Stimulated activated CD8-positive, alpha-beta memory T cell treated with anti-CD3 and anti-CD28 coated beads, Interleukin-15, amount 100 ng/mL, for 4 hours (primary cell): ENCODE measurements at regions not wholly inside any gene's neighbourhood (a gene's known extent, or its start where the extent isn't known, plus 50 kb on each side); places are given as distances from the start of the nearest gene placed in this dataset.

Experiments used
- DNase-seq, 2 donors: peaks; one replicate each; pipeline ENCODE4 v3.0.0-alpha.2; 2020; ENCODE audit warnings: low read depth in 2 of 2

GRCh38 chr5:159385536-159385935 is 55.2 kb upstream of the IL12B start:
- DNase-seq = no peak

GRCh38 chr5:159386028-159386711 is 55.9 kb upstream of the IL12B start:
- no peak for DNase-seq

GRCh38 chr5:159392871-159393270 is 62.6 kb upstream of the IL12B start:
- DNase-seq = no peak

DNA sequence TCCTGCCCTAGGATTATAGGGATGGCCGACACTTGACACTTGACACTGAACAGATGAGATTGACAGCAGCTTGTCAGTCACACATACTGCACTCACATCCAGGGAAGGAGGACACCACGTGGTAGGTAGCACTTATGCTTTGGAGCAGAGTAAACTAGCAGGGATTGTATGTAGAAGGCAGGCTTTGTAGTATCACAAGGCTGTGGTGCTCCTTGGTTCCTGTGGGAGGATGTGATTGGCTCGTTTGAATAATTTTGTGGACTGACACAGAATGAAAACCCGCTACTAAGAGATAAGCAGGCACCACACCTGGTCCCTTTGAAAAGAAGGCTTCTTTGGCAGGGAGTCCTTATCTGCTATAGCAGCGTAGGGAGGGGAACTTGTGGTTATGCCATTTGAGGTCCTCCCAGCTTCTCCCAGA is 63.6 kb upstream of the IL12B start:
- DNase-seq = no peak

DNA sequence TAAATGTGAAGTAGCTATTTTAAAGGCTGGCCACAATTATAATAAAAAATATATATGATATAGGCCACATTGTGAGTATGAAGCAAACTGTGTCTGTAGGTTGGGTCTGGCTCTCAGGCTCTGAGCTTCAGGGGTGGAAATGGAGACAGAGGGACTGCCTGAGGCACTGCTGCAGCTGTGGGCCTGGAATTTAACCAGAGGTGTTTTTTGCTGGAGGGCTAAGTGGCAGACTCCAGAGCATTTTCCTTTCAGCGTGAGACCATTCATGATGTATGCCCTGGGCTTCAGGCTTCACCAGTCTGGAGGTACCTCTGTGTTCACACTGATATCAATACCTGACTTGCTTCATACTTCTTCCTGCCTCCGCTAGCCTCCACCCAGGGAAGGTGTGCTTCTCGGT is 64.9 kb upstream of the IL12B start:
- DNase-seq = no peak

DNA sequence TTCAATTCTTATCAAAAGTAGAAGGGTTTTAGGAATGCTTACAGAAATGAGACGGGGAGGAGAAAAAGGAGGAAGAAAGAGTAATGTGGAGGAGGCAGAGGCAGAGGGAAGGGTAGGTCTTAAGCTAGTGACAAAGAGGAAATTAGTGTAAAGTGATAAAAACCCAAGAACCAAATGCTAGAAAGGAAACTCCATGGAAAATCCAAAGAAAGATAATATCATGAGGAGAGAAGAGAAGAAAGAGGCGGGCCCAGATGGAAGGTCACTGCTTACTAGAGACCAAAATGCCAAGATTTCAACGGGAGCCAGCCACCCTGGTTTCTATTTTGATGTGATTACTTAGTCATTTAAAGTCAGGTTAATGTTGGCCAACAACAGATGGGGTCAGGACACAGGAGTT is 68.6 kb upstream of the IL12B start:
- DNase-seq = no peak

GRCh38 chr5:159400476-159400875 is 70.2 kb upstream of the IL12B start:
- no peak for DNase-seq

DNA sequence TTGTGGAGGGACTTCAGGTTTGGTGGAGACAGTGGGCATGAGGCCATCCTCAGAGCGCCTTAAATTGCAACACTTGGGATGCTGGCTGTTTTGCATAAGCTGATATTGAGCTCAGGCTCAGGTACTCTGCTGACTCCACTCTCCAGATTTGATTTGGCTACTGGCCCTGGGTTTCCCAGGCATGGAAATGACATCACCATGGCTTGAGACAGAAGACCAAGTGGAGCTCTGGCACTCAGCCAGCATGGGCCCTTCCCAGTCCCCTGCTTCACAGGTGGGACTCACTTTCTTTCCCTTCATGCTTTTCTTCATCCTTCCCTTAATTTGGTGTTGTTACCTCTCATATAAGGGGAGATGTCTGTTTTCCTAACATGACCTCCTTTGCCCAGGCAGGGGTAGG is 72.0 kb upstream of the IL12B start:
- DNase-seq = no peak

DNA sequence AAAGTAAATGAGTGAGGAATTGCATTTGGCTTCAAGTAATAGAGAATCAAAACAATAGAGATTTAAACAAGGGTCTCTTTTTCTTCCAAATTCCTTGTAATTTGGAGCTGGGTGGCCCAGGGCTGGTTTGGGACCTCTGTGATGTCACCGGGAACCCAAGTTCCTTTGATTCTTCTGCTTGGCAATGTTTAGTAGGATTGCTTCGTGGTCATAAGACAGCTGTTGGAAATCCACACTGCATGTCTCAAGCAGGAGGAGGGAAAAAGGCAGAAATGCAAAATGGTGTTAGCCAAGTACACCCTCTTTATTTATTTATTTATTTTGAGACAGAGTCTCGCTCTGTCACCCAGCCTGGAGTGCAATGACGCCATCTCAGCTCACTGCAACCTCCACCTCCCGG is 72.6 kb upstream of the IL12B start:
- no peak for DNase-seq

GRCh38 chr5:159403906-159404681 is 73.8 kb upstream of the IL12B start:
- no peak for DNase-seq

GRCh38 chr5:159405611-159406031 is 75.3 kb upstream of the IL12B start:
- DNase-seq = no peak

- DNase-seq = no peak
Measured at GRCh38 chr5:159406571-159406970, 76.3 kb upstream of the IL12B start.

DNA sequence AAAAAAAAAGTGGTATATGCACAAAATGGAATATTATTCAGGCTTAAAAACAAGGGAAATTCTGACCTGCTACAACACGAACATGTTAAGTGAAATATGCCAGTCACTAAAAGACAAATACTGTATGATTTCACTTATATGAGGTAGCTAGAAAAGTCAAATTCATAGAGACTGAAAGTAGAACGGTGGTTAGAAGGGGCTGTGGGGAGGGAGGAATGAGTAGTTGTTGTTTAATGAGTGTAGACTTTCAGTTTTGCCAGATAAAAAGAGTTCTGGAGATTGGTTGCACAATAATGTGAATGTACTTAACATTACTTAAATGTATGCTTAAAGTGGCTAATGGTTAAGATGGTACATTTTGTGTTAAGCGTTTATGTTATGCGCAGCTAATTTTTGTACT is 79.5 kb upstream of the IL12B start:
- no peak for DNase-seq

DNA sequence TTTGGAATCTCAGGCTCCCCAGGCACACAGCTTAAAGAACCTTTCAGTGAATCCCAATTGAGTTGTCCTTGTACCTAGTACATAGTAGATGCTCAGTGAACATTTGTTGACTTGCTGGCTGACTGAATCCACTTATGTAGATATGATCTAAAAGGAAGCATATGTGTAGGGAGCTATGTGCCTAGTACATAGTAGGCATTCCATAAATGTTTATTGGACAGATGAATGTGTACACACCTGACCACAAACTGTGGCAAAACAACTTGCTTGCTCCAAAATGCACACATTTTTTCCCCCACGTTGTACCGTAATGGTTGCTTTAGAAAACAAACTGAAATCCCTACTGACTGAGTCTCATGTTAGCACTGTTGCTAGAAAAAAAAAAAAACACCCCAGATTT is 80.2 kb upstream of the IL12B start:
- no peak for DNase-seq

- DNase-seq = no peak
Measured at GRCh38 chr5:159411115-159411514, 80.8 kb upstream of the IL12B start.

DNA sequence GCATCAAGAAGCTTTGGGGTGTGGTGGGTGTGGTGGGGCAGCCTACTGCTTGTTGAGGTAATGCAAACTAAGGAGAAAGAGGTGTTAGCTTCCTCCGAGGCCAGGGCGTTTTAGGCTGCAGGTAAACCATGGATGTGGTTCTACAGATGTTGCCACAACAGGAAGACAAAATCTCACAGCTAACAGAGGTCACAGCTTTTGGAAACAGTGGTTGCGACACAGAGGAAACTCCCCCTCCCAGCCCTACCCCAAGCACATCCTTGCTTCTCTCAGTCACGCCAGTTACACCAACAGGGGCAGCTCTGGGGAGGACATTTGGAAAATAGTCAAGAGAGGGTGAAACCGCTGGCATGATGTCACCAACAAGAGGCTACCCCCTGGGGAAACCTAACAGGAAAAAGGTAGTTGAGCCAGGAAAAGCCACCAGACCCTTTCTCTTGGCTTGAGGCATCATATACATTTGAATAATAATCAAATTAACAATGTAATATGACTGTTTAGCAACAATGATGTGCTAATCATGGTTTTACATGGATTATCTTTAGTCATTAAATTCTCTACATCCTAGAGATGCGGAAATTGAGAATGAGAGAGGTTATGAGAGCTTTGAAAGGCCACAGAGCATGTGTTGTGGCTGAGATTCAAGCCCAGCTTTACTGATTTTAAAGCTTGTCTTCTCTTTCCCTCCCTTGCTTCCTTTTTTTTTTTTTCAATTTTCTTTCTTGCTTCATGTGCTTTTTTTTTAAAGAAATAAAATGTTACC is 82.2 kb upstream of the IL12B start:
- peak; percentile 31 to 41 for DNase-seq

- no peak for DNase-seq
Measured at GRCh38 chr5:159414021-159414420, 83.7 kb upstream of the IL12B start.

DNA sequence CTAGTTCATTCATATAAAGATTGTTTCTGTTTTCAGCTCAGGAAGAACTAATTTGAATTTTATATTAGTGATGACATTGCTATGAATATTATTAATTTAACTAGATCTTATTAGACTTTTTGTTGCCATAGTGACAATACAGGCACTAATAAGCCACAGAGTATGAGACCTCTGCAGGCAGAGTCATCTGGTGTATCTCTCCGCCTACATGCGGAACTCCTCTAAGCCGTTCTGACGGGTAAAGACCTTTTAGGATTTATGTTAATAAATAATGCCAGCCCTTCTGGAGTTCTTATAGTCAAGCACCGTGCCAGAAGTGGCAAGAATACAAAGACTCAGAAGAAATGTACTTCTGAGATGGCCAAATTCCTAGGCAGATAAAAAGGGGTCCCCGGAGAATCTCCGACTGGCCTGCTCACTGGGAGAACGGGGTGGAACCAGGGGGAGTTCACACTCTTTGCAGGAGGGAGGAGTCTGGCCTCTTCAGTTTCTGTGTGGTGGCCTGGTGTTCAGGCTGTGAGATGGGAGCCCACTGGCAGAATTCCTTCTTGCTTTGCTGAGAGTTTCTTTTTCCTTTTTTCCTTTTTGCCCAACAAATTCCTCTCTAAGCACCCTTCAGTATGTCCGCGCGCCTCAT is 85.1 kb upstream of the IL12B start:
- DNase-seq = no peak

DNA sequence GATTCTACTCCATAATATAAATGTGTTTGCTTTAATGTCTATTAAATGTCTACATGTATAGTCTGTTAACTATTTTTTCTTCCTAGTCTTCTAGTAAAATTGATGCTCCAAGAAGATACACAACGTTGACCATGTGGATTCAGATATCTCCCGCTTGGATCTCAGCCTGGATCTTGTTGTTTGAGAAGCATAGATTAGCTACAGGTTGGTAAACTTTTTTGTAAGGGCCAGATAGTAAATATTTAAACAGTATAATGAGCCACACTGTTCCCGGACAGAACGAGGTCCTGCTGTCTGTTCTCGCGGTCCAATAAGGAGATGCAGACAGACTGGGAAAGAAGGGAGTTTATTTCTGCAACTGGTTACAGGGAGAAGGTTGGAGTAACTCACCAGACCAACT is 86.2 kb upstream of the IL12B start:
- no peak for DNase-seq

- no peak for DNase-seq
Measured at GRCh38 chr5:159417170-159417569, 86.9 kb upstream of the IL12B start.

GRCh38 chr5:159419576-159419975 is 89.3 kb upstream of the IL12B start:
- no peak for DNase-seq

- DNase-seq = no peak
Measured at GRCh38 chr5:159420940-159421339, 90.7 kb upstream of the IL12B start.
